HepG2 (cell line): ENCODE measurements at regions not wholly inside any gene's neighbourhood (a gene's known extent, or its start where the extent isn't known, plus 50 kb on each side); places are given as distances from the start of the nearest gene placed in this dataset.

Source experiments
- ATAC-seq: fragments of 200-7000 bp; cut with Tn5 transposase; 3 replicates; pipeline ENCODE4 v1.9.1; 2020; ENCODE audit warnings: mild to moderate bottlenecking, moderate library complexity
- BruUV-seq: library from RNA; stranded (reverse); fragments of 400-500 nt; replicated peaks from 2 replicates; lab custom pipeline; 2021; lab: Mats Ljungman, UMichigan
- CTCF ChIA-PET: fragments of 300-600 bp; formaldehyde crosslinking; extraction: SDS; loops from one replicate; lab custom pipeline; 2021; ENCODE audit warnings: low total read pairs, inconsistent platforms, low intra/inter-chr PET ratio; lab: Yijun Ruan, JAX
- POLR2A ChIA-PET: fragments of 350-600 bp; sonication (Branson Sonifier 250); formaldehyde crosslinking; loops from one replicate; lab custom pipeline; 2020; ENCODE audit warnings: antibody characterized with exemption, inconsistent platforms; lab: Yijun Ruan, JAX
- DNase-seq: peaks from one replicate; pipeline ENCODE4 v3.0.0-alpha.2; 2015; ENCODE audit warnings: low spot score
- FAIRE-seq: peaks from 3 replicates; lab custom pipeline; 2011; peaks lifted over from hg19 to GRCh38; lab: Jason Lieb, UNC
- H2AFZ ChIP-seq: one replicate; pipeline ENCODE4 v1.6.1; 2011; ENCODE audit warnings: low read length, inconsistent platforms
- H3K27ac ChIP-seq: fragments of 300-600 bp; 3 replicates; pipeline ENCODE4 v1.8.0; 2011; ENCODE audit warnings: mixed run types, mild to moderate bottlenecking, mixed read lengths, low read length, inconsistent platforms; ENCODE audit not compliant: insufficient read depth; ENCODE audit errors: extremely low read length
- H3K27me3 ChIP-seq, 2 experiments: fragments of 200-600 bp in 1 of 2; 2 replicates in 1 of 2; 3 replicates in 1 of 2; pipeline versions ENCODE4 v1.6.0 to v1.8.0; 2011; ENCODE audit warnings: low read length in 2 of 2, mild to moderate bottlenecking in 2 of 2, moderate library complexity in 2 of 2, inconsistent platforms in 1 of 2; ENCODE audit not compliant: insufficient read depth in 2 of 2, control insufficient read depth in 1 of 2
- H3K36me3 ChIP-seq, 2 experiments: fragments of 200-600 bp in 1 of 2; replicated peaks in 1 of 2; 2 replicates in 1 of 2; 3 replicates in 1 of 2; pipeline versions ENCODE4 v1.5.1 to v1.8.0; 2011; ENCODE audit warnings: low read length in 2 of 2, inconsistent platforms in 1 of 2; ENCODE audit not compliant: insufficient read depth in 2 of 2, control insufficient read depth in 1 of 2
- H3K4me1 ChIP-seq: 2 replicates; pipeline ENCODE4 v1.5.1; 2012; ENCODE audit warnings: low read length, inconsistent platforms; ENCODE audit not compliant: insufficient read depth
- H3K4me2 ChIP-seq: 2 replicates; pipeline ENCODE4 v1.6.0; 2011; ENCODE audit warnings: low read depth, low read length, inconsistent platforms
- H3K4me3 ChIP-seq, 3 experiments: fragments of 200-600 bp in 1 of 3; sonication (generic), shearing (Covaris generic) in 1 of 3; replicated peaks in 1 of 3; 2 replicates each; pipeline ENCODE4 v1.5.1; 2011 to 2016; ENCODE audit warnings: low read length in 3 of 3, inconsistent platforms in 2 of 3, low read depth in 2 of 3, mild to moderate bottlenecking in 2 of 3, control low read depth in 1 of 3, mixed read lengths in 1 of 3; ENCODE audit not compliant: insufficient read depth in 1 of 3
- H3K79me2 ChIP-seq: one replicate; pipeline ENCODE4 v1.6.1; 2011; ENCODE audit warnings: low read length, inconsistent platforms; ENCODE audit not compliant: insufficient read depth
- H3K9ac ChIP-seq: 2 replicates; pipeline ENCODE4 v1.6.0; 2011; ENCODE audit warnings: mild to moderate bottlenecking, low read depth, low read length, inconsistent platforms; ENCODE audit not compliant: insufficient read depth
- H3K9me3 ChIP-seq: 2 replicates; pipeline ENCODE4 v1.5.1; 2012; ENCODE audit warnings: mild to moderate bottlenecking, low read length
- H4K20me1 ChIP-seq: 2 replicates; pipeline ENCODE4 v1.6.0; 2011; ENCODE audit warnings: inconsistent platforms, mild to moderate bottlenecking, low read length, moderate library complexity; ENCODE audit not compliant: insufficient read depth
- MAFK ChIP-seq, 2 experiments: IDR thresholded peaks in 1 of 2; conservative IDR thresholded peaks in 1 of 2; 2 replicates each; pipeline ENCODE4 v1.6.1; 2011; ENCODE audit warnings: improper control_type of control experiment in 2 of 2, low read length in 2 of 2
- SMYD3 ChIP-seq: sonication (generic); formaldehyde crosslinking; IDR thresholded peaks from 2 replicates; pipeline ENCODE4 v1.8.1; 2023; ENCODE audit warnings: mild to moderate bottlenecking, missing genetic modification reagents
- SP5 ChIP-seq: IDR thresholded peaks from 2 replicates; pipeline ENCODE4 v1.6.1; 2016; ENCODE audit warnings: low read depth, borderline replicate concordance
- ZNF724P ChIP-seq: sonication (generic); formaldehyde crosslinking; IDR thresholded peaks from 2 replicates; pipeline ENCODE4 v1.8.0; 2022; ENCODE audit warnings: missing genetic modification reagents, borderline replicate concordance
- WGBS: methylation state at CpG from one replicate; pipeline ENCODE4 v1.1.6; 2017; ENCODE audit warnings: low lambda C conversion rate; 5-methylcytosine and 5-hydroxymethylcytosine counted together
- in situ Hi-C: cut with HindIII; loops from 2 replicates; pipeline ENCODE4 v1.10.0; 2017; ENCODE audit warnings: low pct_unique_long_range_greater_than_20kb; ENCODE audit not compliant: extremely low pct_ligation_motif_present
- intact Hi-C: fragments of 100-400 bp; cut with micrococcal nuclease; formaldehyde crosslinking; loops from one replicate; pipeline ENCODE4 v1.10.0; 2022; ENCODE audit not compliant: unreplicated experiment
- TF ChIP-seq, protein P1 (sequence below): sonication (generic); formaldehyde crosslinking; IDR thresholded peaks from 2 replicates; pipeline ENCODE4 v1.5.1; 2020; ENCODE audit warnings: mild to moderate bottlenecking, missing genetic modification reagents

DNA sequence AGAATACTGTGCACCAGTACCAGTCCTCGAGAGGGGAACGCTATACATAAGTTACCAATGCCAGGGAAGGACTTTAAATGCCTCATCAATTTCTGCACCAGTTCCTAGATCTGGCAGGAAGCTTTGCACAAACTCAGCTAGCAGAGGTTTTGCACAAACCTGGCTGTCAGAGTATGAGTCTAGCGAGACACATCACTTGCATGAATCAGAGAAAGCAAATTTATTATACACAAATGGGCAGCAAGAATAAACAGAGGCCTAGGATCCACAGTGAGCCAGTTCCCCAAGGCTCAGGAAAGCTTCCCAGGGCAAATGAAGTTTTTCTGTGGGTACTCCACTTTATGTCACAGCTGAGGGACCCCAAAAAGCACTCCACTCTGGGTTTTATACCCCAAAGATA lies 523.5 kb downstream of the CFAP47 start (continued):
- TF ChIP-seq, protein P1, sequence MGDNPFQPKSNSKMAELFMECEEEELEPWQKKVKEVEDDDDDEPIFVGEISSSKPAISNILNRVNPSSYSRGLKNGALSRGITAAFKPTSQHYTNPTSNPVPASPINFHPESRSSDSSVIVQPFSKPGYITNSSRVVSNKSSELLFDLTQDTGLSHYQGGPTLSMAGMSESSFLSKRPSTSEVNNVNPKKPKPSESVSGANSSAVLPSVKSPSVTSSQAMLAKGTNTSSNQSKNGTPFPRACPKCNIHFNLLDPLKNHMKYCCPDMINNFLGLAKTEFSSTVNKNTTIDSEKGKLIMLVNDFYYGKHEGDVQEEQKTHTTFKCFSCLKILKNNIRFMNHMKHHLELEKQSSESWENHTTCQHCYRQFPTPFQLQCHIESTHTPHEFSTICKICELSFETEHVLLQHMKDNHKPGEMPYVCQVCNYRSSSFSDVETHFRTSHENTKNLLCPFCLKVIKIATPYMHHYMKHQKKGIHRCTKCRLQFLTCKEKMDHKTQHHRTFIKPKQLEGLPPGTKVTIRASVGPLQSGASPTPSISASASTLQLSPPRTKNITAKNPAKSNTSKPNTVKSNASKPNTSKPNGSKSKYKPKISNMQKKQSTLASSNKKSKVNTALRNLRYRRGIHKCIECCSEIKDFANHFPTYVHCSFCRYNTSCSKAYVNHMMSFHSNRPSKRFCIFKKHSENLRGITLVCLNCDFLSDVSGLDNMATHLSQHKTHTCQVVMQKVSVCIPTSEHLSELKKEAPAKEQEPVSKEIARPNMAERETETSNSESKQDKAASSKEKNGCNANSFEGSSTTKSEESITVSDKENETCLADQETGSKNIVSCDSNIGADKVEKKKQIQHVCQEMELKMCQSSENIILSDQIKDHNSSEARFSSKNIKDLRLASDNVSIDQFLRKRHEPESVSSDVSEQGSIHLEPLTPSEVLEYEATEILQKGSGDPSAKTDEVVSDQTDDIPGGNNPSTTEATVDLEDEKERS (CRISPR knock-in tag), result no peak
- no peak for TF ChIP-seq SMYD3 (CRISPR knock-in tag)
- TF ChIP-seq SP5 (CRISPR knock-in tag), result no peak

DNA sequence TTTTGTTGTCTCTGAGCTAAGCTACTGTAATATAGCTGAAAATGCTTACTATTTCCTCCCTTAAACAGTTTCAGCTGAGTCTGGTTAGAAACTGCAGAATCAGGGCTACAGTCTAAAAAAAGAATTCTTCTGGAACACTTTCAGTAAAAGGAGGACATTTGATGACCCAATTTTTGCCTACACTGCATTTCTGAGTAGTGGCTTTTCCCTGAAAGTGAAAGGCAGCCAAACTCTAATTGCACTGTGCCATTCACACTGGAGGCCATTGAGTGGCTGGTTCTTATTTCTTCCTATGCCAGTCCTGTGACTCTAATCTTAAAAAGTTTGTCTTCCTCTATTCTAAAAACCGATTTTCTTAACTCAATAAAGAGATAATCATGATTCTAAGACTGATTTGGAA lies 526.0 kb downstream of the CFAP47 start:
- 0% methylated on average over 1 of the region's 1 CpG for WGBS
- BruUV-seq, result no TSS peak
- H3K4me2 ChIP-seq, result no peak overlapping the region
- H3K27ac ChIP-seq, result no peak overlapping the region
- no peak overlapping the region for H3K4me3 ChIP-seq
- intact Hi-C loops, result no loop called here
- no peaks in the 10 kb centered on the region for H3K9me3 ChIP-seq
- no peaks in the 10 kb centered on the region for H3K79me2 ChIP-seq
- TF ChIP-seq MAFK (conservative IDR thresholded peaks at IDR 0.05 in 1 of 2, IDR thresholded peaks at IDR 0.05 in 1 of 2; ENCODE audit: low read length in 2 of 2), result peak in 1 of 2 experiments; percentile 39; a peak in 1 of 4 replicates
- TF ChIP-seq ZNF724P (CRISPR knock-in tag), result no peak
- no peaks in the 10 kb centered on the region for H3K27me3 ChIP-seq
- no peaks in the 10 kb centered on the region for H3K4me1 ChIP-seq
- no peak overlapping the region for H2AFZ ChIP-seq
- in situ Hi-C loops, result no loop called here
- FAIRE-seq (no peak), DNase-seq (no peak), ATAC-seq (no peak)
- ChIA-PET CTCF (no interaction called here), POLR2A (no interaction called here)
- no peak overlapping the region for H3K9ac ChIP-seq
- H3K36me3 ChIP-seq, result no peaks in the 10 kb centered on the region
- H4K20me1 ChIP-seq, result no peaks in the 10 kb centered on the region
